ENCODE measurements at regions not wholly inside any gene's neighbourhood (a gene's known extent, or its start where the extent isn't known, plus 50 kb on each side); places are given as distances from the start of the nearest gene placed in this dataset.

DNA sequence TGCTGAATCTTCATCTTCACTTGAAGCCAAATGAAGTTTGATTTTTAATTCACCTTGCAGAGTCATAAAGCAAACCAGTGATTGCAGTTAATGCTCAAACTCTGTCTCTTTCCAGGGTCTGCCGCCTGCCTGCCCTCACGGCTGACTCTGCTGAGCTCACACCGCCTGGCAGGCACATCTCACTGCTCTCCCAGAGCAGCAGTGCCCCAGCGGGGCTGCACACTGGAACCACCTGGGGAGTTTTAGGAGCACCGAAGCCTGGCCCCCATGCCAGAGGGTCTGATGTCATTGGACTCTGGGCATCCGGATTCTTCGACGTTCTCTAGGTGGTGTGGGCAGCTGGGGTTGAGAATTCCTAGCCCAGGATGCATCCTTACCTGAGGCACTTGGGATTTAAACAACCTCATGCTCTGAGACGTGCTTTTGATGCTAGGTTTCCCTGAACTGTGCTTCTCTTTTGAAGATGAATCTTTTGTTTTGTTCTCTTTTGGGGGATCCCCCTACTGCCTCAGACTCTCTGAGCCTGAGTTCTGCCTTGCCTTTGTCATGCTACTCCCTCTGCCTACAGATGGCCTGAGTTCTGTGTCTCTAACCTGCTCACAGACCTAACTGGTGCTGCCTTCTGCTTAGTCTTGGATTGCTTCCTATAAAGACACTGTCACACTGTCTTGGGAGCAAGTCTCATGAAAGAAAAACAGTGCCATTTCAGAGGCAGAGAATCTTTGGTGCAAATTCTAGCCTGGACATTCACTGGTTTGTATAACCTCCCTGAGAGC, 438.1 kb upstream of the CCL2 start:
- TF ChIP-seq, protein P1, sequence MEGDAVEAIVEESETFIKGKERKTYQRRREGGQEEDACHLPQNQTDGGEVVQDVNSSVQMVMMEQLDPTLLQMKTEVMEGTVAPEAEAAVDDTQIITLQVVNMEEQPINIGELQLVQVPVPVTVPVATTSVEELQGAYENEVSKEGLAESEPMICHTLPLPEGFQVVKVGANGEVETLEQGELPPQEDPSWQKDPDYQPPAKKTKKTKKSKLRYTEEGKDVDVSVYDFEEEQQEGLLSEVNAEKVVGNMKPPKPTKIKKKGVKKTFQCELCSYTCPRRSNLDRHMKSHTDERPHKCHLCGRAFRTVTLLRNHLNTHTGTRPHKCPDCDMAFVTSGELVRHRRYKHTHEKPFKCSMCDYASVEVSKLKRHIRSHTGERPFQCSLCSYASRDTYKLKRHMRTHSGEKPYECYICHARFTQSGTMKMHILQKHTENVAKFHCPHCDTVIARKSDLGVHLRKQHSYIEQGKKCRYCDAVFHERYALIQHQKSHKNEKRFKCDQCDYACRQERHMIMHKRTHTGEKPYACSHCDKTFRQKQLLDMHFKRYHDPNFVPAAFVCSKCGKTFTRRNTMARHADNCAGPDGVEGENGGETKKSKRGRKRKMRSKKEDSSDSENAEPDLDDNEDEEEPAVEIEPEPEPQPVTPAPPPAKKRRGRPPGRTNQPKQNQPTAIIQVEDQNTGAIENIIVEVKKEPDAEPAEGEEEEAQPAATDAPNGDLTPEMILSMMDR (IDR thresholded peaks at IDR 0.05), result no peak
- TF ChIP-seq POLR2A (IDR thresholded peaks at IDR 0.05), result no peak
- TF ChIP-seq EP300 (IDR thresholded peaks at IDR 0.05; ENCODE audit: low read depth), result no peak

Measured in transverse colon (tissue), 3 donors.